ENCODE measurements at regions not wholly inside any gene's neighbourhood (a gene's known extent, or its start where the extent isn't known, plus 50 kb on each side); places are given as distances from the start of the nearest gene placed in this dataset.
A peak's percentile ranks its signal among the peaks of the same experiment; 100 is the strongest.

DNA sequence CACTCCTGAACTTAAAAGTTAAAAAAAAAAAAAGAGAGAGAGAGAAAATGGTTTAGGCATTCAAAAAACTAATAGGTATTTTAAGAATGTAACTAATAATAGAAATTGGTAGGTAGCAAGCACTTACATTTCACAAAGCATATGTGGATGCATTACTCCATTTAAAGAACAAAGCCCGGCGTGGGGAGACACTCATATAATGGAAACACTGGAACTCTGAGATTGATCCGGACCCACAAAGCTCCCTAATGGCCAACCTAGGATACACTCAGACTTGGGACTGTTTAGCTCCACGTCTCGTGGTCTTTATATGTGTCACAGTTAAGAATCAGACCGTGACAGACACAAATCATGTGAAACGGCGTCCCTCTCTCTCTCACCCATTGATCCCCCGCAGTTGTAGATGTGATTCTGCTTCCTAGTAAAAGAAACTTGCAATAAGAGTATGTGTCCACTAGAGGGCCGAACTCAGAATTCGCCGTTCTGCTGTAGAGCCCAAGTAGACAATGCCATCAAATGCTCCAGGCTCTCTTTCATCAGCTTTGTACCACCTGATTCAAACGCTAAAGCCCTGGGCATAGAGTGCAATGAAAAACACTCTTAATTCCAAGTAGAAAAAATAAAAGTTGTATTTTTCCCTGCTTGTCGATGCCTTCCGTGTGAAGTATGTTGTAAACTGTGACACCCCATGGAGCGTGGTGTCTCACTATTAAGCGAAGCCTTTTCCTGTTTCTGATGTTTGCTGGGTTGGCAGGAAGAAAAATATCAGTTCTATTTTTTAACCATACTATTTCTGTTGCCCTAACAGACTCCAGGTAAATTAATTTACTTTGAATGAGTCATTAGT, 429.0 kb upstream of the MTPN start:
- TF ChIP-seq POLR2A (IDR thresholded peaks at IDR 0.05) = no peak
- TF ChIP-seq, protein P1, sequence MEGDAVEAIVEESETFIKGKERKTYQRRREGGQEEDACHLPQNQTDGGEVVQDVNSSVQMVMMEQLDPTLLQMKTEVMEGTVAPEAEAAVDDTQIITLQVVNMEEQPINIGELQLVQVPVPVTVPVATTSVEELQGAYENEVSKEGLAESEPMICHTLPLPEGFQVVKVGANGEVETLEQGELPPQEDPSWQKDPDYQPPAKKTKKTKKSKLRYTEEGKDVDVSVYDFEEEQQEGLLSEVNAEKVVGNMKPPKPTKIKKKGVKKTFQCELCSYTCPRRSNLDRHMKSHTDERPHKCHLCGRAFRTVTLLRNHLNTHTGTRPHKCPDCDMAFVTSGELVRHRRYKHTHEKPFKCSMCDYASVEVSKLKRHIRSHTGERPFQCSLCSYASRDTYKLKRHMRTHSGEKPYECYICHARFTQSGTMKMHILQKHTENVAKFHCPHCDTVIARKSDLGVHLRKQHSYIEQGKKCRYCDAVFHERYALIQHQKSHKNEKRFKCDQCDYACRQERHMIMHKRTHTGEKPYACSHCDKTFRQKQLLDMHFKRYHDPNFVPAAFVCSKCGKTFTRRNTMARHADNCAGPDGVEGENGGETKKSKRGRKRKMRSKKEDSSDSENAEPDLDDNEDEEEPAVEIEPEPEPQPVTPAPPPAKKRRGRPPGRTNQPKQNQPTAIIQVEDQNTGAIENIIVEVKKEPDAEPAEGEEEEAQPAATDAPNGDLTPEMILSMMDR (IDR thresholded peaks at IDR 0.05 in 4 of 5, conservative IDR thresholded peaks at IDR 0.05 in 1 of 5) = peak in 4 of 5 experiments; percentile 6 to 66 (median 52)

Data from gastrocnemius medialis (tissue), 4 donors.